GM12874 (cell line): ENCODE measurements at regions not wholly inside any gene's neighbourhood (a gene's known extent, or its start where the extent isn't known, plus 50 kb on each side); places are given as distances from the start of the nearest gene placed in this dataset.

ENCODE experiments used
- TF ChIP-seq, protein P1 (sequence below): IDR thresholded peaks from 2 replicates; pipeline ENCODE4 v1.5.1; 2011; ENCODE audit warnings: low read depth, mild to moderate bottlenecking, control low read depth, low read length, moderate library complexity; ENCODE audit not compliant: insufficient read depth

DNA sequence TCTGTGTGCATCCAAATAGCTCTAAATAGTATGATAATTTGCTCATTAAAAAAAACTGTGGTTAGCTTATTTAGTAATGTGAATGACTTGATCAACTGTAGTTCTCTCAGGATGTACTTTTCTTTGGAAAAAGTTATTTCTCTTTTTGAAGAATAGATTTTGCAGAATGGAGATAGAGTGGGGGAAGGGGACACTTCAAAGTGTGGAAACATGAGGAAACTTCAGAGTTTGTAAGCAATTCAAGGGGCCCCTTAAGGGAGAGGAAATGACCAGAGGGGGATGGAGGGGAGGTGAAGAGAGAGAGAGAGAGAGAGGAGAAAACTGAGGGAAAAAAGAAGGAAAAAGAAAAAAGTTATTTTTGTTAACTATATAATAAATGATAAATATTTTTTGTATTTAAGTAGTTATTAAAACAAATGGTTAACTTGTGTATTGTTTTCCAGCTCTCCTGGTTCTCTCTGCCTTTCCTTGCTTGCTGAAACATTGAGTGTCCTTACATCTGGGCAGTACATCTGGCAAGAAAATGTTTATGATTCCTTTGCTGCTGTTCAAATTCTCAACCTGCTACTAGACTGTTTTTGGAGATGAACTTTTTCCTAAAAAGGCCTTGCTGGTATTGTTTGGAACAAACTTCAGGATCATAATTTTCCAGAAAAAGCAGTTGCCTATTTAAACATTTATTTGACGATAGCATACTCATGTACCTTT is 497.5 kb upstream of the CITED2 start:
- TF ChIP-seq, protein P1, sequence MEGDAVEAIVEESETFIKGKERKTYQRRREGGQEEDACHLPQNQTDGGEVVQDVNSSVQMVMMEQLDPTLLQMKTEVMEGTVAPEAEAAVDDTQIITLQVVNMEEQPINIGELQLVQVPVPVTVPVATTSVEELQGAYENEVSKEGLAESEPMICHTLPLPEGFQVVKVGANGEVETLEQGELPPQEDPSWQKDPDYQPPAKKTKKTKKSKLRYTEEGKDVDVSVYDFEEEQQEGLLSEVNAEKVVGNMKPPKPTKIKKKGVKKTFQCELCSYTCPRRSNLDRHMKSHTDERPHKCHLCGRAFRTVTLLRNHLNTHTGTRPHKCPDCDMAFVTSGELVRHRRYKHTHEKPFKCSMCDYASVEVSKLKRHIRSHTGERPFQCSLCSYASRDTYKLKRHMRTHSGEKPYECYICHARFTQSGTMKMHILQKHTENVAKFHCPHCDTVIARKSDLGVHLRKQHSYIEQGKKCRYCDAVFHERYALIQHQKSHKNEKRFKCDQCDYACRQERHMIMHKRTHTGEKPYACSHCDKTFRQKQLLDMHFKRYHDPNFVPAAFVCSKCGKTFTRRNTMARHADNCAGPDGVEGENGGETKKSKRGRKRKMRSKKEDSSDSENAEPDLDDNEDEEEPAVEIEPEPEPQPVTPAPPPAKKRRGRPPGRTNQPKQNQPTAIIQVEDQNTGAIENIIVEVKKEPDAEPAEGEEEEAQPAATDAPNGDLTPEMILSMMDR: no peak

DNA sequence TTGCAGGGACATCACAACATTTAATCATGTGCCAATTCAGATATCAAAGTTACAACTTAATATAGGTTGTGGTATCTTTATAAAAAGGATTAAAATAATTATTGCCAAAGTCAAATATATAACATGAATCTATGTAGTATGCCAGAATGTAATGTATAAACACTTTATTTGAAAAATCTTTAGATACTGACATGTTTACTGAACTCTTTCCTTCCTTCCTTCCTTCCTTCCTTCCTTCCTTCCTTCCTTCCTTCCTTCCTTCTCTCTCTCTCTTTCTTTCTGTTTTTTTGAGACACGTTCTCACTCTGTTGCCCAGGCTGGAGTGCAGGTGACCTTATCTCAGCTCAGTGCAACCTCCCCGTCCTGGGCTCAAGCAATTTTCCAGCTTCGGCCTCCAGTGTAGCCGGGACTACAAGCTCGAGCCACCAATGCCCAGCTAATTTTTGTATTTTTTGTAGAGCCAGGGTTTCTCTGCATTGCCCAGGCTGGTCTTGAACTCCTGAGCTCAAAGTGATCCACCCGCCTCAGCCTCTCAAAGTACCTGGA is 496.8 kb upstream of the CITED2 start:
- TF ChIP-seq, protein P1: no peak

DNA sequence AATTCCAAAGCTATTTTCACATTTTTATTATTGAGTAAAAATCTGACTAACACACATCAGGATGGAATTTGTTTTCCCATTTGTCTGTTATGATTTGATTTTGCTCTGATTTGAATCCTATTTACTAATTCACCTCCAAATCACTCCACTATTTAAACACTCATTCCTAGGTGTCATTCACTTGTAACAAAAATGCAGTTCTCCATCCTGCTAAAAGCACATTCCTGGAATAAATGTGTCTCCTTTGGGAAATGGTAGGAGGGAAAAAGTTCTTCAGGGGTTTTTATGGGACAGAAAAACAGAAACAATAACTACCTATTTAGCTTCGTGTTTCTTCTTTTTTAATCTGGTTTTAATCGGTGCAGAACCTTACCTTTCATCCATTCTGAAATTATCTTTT is 494.1 kb upstream of the CITED2 start:
- TF ChIP-seq, protein P1: no peak

DNA sequence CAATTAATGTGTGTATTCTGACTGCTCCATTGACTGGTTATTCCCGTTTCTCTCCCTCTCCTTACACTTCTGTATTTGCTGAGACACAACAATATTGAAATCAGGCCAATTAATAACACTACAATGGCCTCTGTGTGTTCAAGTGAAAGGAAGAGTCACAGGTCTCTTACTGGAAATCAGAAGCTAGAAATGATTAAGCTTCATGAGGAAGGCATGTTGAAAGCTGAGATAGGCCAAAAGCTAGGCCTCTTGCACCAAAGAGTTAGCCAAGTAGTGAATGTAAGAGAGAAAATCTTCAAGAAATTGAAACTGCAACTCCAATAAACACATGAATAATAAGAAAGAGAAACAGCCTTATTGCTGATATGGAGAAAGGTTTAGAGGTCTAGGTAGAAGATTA is 489.5 kb upstream of the CITED2 start:
- TF ChIP-seq, protein P1: no peak

DNA sequence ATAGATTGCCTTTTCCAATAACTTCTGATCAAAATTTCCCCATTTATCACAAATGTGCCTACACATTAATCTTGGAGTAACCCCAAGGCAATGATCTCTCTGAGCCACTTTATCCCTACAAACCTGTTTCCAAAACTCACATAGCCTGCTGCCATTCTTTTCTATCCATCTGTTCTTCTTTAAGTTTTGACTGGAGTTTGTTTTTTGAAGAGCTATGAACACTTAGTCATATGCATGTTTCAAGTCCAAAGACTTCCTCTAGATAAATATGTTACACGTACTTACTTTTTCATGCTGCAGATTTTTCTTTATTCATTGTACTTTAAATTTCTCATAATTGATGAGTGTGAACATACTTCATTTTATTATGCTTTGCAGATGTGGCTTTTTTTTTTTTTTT is 488.9 kb upstream of the CITED2 start:
- TF ChIP-seq, protein P1: no peak

DNA sequence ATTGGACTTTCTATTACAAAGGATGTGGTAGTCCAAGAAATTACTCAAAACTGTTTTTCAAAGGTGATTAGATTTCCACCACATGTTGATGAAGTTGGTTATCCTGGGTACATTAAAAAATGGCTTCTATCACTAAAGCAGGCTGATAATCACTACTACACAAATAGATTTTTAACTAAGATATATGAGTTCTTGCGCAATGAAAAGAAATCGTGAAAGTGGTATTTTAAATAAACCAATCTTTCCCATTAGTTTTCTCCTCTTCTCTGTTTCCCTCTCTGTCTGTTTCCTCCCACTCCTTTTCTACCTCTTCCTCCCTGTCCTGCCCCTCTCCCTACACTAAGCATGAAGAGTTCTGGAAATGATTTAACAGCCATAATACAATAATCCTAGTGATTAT is 487.9 kb upstream of the CITED2 start:
- TF ChIP-seq, protein P1: no peak

DNA sequence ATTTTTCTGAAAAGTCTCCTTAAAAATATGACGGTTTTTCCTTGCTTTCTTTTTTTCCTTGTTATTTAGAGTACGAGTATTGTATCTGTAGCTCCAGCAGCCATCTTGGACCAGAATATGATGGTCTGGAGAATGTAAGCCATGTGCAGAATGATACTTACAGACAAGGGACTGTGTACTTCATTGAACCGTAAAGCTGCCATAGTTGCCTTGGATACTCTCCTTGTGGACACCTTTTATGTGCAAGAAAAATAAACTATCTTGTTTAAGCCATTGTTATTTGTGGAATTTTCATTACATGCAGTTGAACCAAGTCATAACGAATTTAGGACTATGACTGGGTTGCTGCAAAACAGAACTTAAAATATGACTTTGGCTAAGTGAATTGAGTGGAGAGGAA is 485.8 kb upstream of the CITED2 start:
- TF ChIP-seq, protein P1: no peak
